GM19023 (cell line): ENCODE measurements at regions not wholly inside any gene's neighbourhood (a gene's known extent, or its start where the extent isn't known, plus 50 kb on each side); places are given as distances from the start of the nearest gene placed in this dataset.
"Not testable (repeated sequence)": the region's sequence is repeated elsewhere in the genome, so short reads cannot be mapped to it uniquely, and the experiment has no call there.

ENCODE experiments used
- ATAC-seq: cut with Tn5 transposase; IDR thresholded peaks from one replicate; pipeline ENCODE4 v1.9.1; 2021; ENCODE audit warnings: mild to moderate bottlenecking, moderate library complexity; ENCODE audit not compliant: unreplicated experiment

DNA sequence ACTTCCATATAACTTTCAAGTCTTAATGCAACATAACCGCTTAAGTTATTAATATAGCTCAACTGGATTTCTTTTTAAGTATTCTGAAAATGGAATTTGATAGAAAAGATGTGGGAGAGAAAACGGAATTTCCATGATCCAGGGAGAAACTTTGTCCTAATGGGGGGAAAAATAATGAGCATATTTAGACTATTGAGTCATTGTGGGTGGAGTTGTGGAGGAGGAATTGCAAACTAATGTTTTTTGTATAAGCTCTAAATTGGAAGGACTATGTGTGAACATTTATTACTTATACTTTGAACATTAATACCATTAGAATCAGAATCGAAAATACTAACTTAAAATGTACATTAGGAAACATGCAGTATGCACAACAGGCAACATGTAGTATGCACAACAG lies 159.9 kb upstream of the NEGR1 start:
- ATAC-seq = no peak

DNA sequence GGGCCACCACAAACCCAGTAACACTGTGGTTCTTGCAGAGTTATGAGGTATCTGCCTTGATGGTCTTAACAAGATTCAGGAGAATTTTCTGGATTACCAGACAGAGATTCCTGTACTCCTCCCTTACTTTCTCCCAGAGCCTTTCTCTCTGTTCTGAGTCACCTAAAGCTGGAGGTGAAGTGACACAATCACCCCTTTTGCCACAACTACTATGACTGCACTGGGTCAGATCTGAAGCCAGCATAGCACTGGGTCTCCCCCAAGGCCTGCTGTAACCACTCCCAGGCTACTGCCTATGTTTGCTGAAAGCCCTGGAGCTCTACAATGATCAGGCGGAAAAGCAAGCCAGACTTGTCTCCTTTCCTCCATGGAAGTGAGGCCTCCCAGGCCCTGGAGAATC lies 156.7 kb upstream of the NEGR1 start:
- ATAC-seq = no peak

DNA sequence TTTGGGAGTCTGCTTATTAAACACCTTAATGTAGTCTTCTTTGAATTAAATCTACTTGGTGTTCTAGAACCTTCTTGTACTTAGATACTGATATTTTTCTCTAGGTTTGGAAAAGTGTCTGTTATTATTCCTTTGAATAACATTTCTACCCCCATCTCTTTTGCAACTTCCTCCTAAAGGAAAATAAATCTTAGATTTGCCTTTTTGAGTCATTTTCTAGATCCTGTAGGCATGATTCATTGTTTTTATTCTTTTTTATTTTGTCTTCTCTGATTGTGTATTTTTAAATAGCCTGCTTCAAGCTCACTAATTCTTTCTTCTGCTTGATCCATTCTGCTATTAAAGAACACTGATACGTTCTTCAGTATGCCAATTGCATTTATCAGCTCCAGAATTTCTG lies 155.9 kb upstream of the NEGR1 start:
- no peak for ATAC-seq

DNA sequence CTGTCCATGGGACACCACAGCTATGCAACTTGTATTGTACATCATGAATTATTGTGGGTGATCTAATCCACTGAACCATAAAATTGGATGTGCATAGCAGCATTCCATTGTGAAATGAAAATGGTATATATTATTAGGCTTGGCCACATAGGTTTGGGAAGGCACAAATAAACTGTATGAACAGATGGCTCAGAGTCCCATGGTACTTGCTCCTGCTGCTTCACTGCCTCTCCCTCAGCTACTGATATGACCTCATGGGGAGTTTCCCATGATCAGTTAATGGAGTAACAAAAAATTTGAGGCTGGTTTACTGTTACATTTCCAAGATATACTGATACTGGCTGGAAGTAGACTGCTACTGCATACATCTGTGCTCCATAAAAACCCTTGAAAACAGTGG lies 152.7 kb upstream of the NEGR1 start:
- peak; percentile 49 for ATAC-seq

DNA sequence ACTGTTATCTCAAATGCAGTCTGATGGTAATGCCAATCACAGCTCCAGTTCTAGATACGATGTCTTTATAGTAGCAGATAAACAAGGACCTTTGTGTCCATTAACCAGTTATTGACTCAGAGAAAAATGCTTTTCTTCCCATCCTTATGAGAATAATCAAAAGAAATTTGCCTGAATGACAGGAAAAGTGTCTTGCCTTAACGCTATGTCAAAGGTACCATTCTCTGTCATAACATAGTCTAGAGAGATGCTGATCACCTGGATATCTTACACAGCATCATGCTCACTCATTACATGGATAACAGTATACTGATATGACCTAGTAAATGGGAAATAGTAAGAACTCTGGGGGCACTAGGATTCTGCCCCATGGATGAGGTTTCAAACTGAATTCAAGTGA lies 151.7 kb upstream of the NEGR1 start:
- ATAC-seq = no peak

DNA sequence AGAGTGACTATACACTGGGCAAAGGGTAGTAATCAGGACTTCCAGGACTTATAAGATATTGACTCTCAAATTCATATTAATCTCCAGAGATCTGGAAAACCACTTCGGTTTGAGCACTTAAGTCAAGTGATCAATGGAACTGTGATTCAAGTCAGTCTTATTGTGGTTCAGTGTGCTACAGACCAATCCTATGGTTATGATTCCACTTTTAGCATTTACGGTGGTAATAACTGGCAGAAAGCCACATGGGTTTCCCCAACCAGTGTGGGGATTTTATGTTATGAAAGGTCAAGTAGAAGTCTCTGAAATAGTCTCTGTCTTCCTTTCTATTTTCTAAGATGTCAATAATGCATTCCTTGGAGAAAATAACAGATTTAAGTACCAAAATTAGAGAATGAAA lies 151.3 kb upstream of the NEGR1 start:
- ATAC-seq = peak; percentile 61

DNA sequence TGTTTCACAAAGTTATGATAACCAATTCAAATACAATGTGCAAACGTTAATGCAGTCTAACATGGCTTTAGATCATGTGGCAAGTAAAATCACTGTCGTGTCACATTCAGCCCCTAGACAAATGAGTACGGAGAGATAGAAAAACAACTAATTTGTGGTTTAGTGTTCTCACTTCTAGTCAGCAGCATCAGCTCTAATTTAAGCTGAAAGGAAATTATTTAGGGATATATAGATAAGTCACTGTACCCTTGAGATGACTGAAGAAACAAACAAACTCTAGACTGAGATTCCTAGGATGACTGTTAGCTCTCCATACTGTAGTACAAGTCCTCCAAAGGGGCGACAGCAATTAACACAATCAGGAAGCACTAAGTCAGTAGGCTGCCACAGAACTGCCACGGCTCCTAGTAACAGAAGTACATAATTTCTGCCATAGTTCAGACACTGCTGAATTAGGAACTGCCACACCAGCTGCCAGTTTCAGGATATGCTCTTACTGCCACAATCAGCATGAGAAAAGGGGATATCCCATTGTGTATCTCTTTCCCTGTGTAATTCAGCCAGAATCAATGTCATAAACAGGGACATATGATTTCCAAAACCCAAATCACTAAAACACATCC lies 150.4 kb upstream of the NEGR1 start:
- peak; percentile 45 for ATAC-seq

DNA sequence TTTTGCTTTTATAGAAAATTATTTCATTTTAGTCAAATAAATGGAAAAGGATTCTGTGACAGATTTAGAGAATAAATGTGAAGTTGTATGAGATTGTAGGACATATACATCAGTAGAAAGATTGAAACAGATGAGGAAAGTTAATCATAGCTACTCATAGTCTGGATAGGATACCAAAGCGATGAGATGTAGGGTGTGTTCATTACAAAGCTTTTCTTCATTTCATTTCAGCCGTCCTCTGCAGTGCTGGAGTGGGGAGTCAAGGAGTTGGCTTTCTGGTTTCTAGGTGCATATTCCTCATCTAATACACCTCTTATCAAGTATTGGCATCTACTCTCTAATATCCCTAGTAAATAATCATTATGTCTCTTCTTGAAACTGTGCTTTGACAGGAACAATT lies 149.5 kb upstream of the NEGR1 start:
- ATAC-seq = no peak

DNA sequence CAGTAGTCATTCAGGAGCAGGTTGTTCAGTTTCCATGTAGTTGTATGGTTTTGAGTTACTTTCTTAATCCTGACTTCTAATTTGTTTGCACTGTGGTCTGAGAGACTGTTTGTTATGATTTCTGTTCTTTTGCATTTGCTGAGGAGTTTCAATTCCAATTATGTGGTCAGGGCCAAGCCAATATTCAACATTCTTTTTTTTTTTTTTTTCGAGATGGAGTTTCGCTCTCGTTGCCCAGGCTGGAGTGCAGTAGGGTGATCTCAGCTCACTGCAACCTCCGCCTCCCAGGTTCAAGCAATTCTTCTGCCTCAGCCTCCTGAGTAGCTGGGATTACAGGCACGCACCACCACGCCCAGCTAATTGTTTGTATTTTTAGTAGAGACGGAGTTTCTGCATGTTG lies 145.9 kb upstream of the NEGR1 start:
- not testable (repeated sequence) for ATAC-seq

DNA sequence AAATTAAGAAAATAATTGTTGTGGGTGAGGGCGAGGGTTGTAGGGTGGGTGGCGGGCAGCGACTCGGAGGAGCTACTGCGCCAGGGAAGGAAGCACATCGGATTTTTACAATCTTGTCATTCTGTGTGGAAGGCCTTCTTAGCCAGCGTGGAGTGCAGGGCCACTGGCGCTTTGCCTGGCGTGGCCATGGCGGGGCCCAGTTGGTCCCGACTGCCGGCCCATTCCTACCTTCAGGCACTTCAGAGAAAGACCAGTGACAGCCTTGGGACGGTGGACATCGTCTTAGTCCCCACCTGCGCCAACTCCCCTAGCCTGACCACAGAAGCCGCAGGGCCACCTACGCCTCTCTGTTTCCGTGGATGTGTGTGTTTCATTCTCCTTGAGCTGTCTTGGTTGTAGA lies 136.9 kb upstream of the NEGR1 start:
- no peak for ATAC-seq

DNA sequence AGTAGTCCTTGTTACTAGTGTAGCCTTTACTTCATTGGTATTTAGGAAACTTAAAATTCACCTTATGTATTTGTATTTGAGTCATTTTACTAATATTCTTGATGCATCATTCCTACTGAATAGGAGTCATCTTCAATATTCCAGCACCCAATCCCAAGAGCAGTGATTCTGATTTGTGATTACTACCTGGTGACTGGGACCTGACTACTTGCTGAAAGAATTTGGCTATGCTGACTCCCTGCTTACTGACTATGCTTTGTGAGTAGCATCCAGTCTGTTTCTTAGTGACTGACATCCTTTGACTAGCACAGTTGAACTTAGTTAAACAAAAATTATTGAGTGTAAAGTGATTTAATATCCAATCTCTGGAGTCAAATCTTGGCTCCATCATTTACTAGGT lies 129.9 kb upstream of the NEGR1 start:
- ATAC-seq = no peak

DNA sequence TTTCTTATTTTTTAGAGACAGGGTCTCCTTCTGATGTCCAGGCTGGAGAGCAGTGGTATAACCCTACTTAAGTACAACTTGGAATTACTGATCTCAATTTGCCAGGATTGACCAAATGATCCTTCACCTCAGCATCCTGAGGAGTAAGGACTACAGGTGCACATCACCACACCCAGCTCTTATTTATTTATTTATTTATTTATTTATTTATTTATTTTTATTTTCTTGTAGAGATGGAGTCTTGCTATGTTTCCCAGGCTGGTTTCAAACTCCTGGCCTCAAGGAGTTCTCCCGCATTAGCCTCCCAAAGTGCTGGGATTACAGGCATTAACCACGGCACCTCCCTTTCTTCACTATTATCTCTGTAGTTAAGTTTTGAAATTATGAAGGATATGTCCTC lies 117.5 kb upstream of the NEGR1 start:
- ATAC-seq = no peak

DNA sequence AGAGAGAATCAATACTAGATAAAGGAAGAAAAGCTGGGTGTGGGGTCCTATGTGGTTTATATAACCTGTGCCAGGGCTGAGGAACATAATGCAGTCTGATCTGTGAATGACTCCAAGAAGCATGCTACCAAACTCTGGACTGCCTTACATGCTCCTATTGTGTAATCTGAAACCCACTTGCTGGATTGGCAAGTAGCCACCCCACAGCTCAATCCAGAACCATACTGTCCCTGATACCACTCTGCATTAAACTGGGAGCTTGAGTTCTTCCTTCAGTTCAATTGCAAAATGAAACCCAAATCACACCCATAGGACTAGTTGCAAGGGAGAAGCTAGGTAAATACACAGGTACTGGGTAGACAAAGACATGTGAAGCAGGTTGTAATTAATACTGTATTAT lies 115.4 kb upstream of the NEGR1 start:
- ATAC-seq = no peak

DNA sequence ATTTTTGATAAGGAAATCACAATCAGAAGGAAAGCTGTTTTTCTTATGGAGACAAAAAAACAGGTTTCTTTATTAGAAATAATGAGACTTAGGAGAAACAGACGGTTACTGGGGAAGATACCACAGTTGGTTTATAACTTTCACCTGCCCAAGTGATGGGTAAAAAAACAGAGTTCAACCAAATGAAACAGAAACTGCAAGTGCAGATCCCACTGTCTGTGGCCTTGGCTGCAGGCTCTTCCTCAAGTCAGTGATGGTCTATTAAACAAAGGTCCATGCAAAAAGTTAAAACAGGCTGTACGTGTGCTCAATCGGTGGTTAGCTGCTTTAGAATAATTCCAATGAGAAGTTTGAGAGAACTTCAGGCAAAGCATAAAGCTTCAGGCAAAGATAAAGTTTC lies 112.1 kb upstream of the NEGR1 start:
- no peak for ATAC-seq

DNA sequence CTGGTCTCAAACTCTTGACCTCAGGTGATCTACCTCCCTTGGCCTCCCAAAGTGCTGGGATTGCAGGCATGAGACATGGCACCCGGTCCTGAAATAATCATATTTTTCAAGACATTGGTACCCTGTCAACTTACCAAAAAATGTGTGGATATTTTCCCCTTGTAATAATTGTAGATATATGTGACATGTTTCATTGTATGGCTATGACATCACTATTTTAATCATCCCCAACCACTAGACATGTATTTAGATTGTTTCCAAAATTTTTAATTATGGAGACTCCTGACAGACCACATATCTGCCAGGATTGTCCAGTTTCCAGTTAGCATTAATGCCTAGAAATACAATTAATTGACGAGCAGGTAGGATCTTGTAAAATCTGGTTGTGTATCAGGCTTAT lies 96.7 kb upstream of the NEGR1 start:
- ATAC-seq = no peak

DNA sequence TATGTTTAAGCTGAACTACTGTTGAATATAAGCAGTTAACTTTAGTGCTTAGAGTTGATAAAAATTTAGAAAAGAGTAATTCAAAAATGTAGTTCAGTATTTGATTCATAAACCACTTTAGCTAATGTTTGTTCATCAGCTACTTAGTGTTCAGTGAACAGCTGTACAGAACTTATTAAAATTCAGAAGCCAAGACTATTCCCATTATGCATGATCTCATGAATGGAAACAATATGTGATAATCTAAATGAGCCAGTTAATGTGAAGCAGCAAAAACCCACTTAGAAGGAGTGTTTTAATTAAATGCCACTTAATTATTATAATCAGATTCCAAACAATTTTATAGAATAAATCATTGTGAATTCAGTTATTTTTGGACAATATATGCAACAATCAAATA lies 92.9 kb upstream of the NEGR1 start:
- no peak for ATAC-seq

DNA sequence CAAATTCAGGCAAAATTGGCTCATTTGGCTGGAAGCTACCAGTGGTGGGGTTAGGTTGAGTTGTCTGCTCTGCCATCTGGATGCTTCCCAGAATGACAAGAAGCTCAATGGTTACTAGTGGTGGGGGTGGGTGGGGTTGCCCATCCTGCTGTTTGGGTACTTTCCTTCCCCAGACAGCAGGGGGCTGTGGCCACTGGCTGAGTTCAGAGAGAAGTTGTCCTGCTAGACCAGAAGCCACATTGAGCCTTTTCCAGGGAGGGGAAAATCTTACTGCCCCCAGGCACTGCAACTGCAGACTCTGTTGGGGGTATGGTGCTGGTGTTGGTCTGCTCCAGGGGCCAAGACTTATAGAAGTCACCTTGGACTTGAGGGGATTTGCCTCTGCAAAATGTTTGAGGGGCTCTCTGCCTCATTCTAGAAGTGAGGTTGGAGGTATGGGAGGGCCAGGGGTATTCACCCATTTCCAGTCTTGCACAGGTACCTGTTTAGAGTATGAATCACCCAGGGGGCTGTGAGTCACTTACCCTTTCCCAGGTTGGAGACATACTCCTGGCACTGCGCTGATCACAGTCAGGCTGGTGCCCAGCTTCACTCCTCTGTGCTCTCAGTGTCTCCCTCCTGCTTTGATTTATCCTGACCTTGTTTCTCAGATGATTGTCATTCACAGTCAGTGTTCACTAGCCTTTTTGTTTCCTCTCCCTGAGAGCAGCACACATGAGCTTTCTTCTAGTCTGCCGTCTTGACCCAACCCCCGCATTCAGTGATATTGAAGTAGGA lies 89.1 kb upstream of the NEGR1 start:
- ATAC-seq = no peak

DNA sequence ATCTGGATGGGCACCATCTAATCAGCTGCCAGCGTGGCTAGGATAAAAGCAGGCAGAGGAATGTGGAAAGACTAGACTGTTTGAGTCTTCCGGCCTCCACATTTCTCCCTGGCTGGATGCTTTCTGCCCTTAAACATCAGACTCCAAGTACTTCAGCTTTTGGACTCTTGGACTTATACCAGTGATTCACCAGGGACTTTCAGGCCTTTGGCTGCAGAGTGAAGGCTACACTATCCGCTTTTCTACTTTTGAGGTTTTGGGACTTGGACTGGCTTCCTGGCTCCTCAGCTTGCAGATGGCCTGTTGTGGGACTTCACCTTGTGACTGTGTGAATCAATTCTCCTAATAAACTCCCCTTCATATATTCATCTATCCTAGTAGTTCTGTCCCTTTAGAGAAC lies 88.5 kb upstream of the NEGR1 start:
- not testable (repeated sequence) for ATAC-seq

DNA sequence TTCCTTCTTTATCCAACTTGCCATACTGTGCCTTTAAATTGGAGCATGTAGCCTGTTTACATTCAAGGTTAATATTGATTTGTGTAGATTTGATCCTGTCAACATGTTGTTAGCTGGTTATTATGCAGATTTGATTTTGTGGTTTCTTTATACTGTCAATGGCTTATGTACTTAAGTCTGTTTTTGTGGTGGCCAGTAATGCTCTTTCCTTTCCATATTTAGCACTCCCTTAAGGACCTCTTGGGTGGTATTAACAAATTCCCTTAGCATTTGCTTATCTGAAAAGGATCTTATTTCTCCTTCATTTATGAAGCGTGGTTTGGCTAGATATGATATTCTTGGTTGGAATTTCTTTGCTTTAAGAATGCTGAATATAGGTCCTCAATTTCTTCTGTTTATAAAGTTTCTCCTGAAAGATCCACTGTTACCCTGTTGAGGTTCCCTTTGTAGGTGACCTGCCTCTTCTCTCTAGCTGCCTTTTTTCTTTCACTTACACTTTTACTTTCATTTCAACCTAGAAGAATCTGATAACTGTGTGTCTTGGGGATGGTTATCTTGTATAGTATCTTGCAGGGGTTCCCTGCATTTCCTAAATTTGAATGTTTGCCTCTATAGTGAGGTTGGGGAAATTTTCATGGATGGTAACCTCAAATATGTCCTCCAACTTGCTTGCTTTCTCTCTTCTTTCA lies 86.9 kb upstream of the NEGR1 start:
- no peak for ATAC-seq

DNA sequence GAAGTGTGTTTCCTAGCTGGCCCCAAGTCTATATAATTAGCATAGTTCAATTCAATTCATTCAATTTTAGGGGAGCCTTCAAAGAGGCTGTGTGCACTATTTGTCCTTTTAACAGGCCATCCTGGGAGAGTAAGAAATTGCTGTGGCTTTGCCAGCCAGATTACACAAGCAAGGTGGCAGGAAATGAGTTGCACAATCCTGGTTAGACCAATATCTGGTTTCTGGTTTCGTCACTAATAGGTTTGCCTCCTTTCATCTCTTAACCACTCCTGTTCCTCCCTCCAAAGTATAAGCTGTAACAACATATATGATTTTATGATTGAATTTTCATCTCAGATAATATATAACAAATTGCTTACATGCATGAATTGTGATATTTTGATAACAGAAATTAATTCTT lies 84.1 kb upstream of the NEGR1 start:
- no peak for ATAC-seq

DNA sequence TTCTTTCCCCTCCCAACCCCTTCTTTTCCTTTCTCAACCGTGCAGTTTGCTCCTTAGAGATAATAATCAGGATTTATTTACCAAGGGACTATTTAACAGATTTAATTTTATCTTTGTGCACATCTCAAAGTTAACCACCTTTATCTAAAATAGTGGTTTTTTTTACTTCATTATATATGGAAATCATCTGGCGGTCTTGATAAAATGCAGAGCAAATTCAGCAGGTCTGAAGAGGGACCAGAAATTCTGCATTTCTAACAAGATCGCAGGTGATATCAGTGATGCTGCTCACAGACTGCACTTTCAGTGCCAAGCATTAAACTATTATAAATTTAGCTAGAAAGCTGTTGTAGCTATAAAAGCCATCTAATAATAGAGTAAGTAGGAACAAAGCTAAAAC lies 83.4 kb upstream of the NEGR1 start:
- no peak for ATAC-seq

DNA sequence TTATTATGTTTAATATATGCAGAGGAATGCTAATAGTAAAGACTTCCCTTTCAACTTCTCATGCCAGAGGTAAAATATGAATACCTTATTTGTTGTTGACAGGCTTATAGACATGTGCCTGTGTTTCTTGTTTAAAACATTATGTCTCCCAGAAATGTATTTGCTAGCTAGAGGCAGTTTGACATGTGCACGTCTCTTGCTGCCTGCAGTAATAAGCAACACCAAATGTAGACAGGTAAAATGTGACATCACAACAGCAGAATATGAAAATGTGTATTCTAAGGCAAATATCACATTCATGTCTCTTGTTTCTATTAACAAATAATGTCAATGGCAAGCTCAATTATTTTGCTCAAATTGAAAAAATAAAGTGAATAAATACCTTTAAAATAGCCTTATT lies 80.2 kb upstream of the NEGR1 start:
- ATAC-seq = no peak
